ENCODE measurements at regions not wholly inside any gene's neighbourhood (a gene's known extent, or its start where the extent isn't known, plus 50 kb on each side); places are given as distances from the start of the nearest gene placed in this dataset.

GRCh38 chr14:100648474-100649172 is 61.4 kb upstream of the BEGAIN start:
- Histone ChIP-seq H3K27me3 (ENCODE audit: insufficient read depth, low read length) (no peaks in the 10 kb centered on the region; the same call in 1 of the 2 replicates), H3K27ac (ENCODE audit: insufficient read length, low read depth, low read length) (no peak overlapping the region), H2AFZ (ENCODE audit: low read length) (no peak overlapping the region), H4K91ac (ENCODE audit: insufficient read length, low read depth, low read length) (no peak overlapping the region), H3K4me1 (ENCODE audit: insufficient read depth, low read length) (no peaks in the 10 kb centered on the region; the same call in 1 of the 2 replicates), H3K9me3 (ENCODE audit: control insufficient read depth, low read depth, low read length) (no peaks in the 10 kb centered on the region), H3K18ac (ENCODE audit: insufficient read length, low read depth, low read length) (no peak overlapping the region), H4K20me1 (ENCODE audit: control insufficient read depth, insufficient read depth, insufficient read length) (peaks cover 4% of the 10 kb centered on the region), H3K23me2 (ENCODE audit: insufficient read length, low read depth, low read length, poor library complexity, severe bottlenecking) (no peaks in the 10 kb centered on the region), H3K23ac (ENCODE audit: insufficient read length, low read depth, low read length) (no peak overlapping the region), H2BK5ac (ENCODE audit: insufficient read length, low read length) (no peak overlapping the region), H3K79me1 (ENCODE audit: insufficient read depth, low read depth, low read length, poor library complexity, severe bottlenecking) (no peaks in the 10 kb centered on the region), H3K9ac (ENCODE audit: extremely low read depth, insufficient read length, low read length) (no peak overlapping the region), H3K14ac (ENCODE audit: insufficient read depth, low read length) (no peak overlapping the region), H4K5ac (ENCODE audit: insufficient read length, low read depth, low read length) (no peak overlapping the region), H4K8ac (replicated peaks; ENCODE audit: insufficient read length, low read depth, low read length) (no peak overlapping the region), H2BK15ac (ENCODE audit: low read depth, low read length) (no peak overlapping the region), H2BK120ac (ENCODE audit: low read depth, low read length, poor library complexity, severe bottlenecking) (no peak overlapping the region), H2BK20ac (ENCODE audit: low read depth, low read length, poor library complexity, severe bottlenecking) (no peak overlapping the region), H2BK12ac (ENCODE audit: insufficient read length, low read depth, low read length) (no peak overlapping the region), H3K79me2 (ENCODE audit: insufficient read depth, low read length) (no peaks in the 10 kb centered on the region), H3T11ph (ENCODE audit: low read length) (no peak overlapping the region), H3K4ac (ENCODE audit: low read depth, low read length) (no peak overlapping the region), H3K56ac (ENCODE audit: insufficient read length, low read depth, low read length) (no peak overlapping the region), H3K4me2 (ENCODE audit: insufficient read depth, insufficient read length, low read length) (no peak overlapping the region), H2AK5ac (ENCODE audit: insufficient read length, low read length) (no peak overlapping the region)
- DNase-seq = no peak
- peaks cover 9 to 12% of the 10 kb centered on the region in 2 experiments for H3K4me1 Mint-ChIP-seq
- no peak overlapping the region for H3K27ac Mint-ChIP-seq
- WGBS (ENCODE audit: extremely low coverage, insufficient read length, low lambda C conversion rate) = no CpG with 5 or more reads among the region's 2 CpGs
- no peak overlapping the region for H3K4me3 Mint-ChIP-seq
- peaks cover 24% of the 10 kb centered on the region for H3K27me3 Mint-ChIP-seq (ENCODE audit: low read depth)
- peaks cover 3 to 13% of the 10 kb centered on the region in 2 experiments for H3K9me3 Mint-ChIP-seq
- TF ChIP-seq CTCF (conservative IDR thresholded peaks at IDR 0.05) = no peak
- no peaks in the 10 kb centered on the region for H3K36me3 Mint-ChIP-seq (ENCODE audit: insufficient read depth in 1 of 3, low read depth in 3 of 3)

Measured in H9 (cell line).